IMR-90 (cell line): ENCODE measurements at regions not wholly inside any gene's neighbourhood (a gene's known extent, or its start where the extent isn't known, plus 50 kb on each side); places are given as distances from the start of the nearest gene placed in this dataset.

Experiments
- ATAC-seq: fragments of 200-7000 bp; cut with Tn5 transposase; 2 replicates; pipeline ENCODE4 v1.9.1; 2020; ENCODE audit warnings: low read depth, mild to moderate bottlenecking, moderate library complexity
- BruUV-seq: library from RNA; stranded (reverse); fragments of 400-500 nt; replicated peaks from 2 replicates; lab custom pipeline; 2021; lab: Mats Ljungman, UMichigan
- CTCF ChIA-PET: fragments of 300-600 bp; formaldehyde crosslinking; extraction: SDS; loops from one replicate; lab custom pipeline; 2021; ENCODE audit warnings: antibody characterized with exemption; lab: Yijun Ruan, JAX
- POLR2A ChIA-PET: fragments of 300-600 bp; sonication (Branson Sonifier 250); formaldehyde crosslinking; loops from one replicate; lab custom pipeline; 2022; ENCODE audit warnings: antibody characterized with exemption; ENCODE audit not compliant: unreplicated experiment; lab: Charles Lee
- DNase-seq: peaks from one replicate; pipeline ENCODE4 v3.0.0; 2013
- H2AFZ ChIP-seq: replicated peaks from 2 replicates; pipeline ENCODE3; 2013; ENCODE audit warnings: low read length, mild to moderate bottlenecking; ENCODE audit not compliant: poor library complexity
- H2AK5ac ChIP-seq: 2 replicates; pipeline ENCODE4 v1.6.1; 2013; ENCODE audit warnings: low read depth, low read length, inconsistent platforms
- H2AK9ac ChIP-seq: replicated peaks from 2 replicates; pipeline ENCODE3; 2013; ENCODE audit warnings: mild to moderate bottlenecking, low read depth, low read length, moderate library complexity; ENCODE audit not compliant: poor library complexity
- H2BK120ac ChIP-seq: 2 replicates; pipeline ENCODE4 v1.6.1; 2013; ENCODE audit warnings: low read depth, low read length, inconsistent platforms
- H2BK15ac ChIP-seq: 3 replicates; pipeline ENCODE4 v1.6.1; 2013; ENCODE audit warnings: low read depth, low read length, inconsistent platforms
- H2BK20ac ChIP-seq: 2 replicates; pipeline ENCODE4 v1.6.1; 2013; ENCODE audit warnings: low read depth, mild to moderate bottlenecking, inconsistent platforms, low read length, moderate library complexity
- H2BK5ac ChIP-seq: 2 replicates; pipeline ENCODE4 v1.6.1; 2013; ENCODE audit warnings: mild to moderate bottlenecking, low read depth, low read length, inconsistent platforms; ENCODE audit not compliant: poor library complexity, severe bottlenecking
- H3K14ac ChIP-seq: replicated peaks from 2 replicates; pipeline ENCODE4 v1.6.1; 2013; ENCODE audit warnings: low read depth, low read length, inconsistent platforms
- H3K18ac ChIP-seq: 2 replicates; pipeline ENCODE4 v1.6.1; 2013; ENCODE audit warnings: low read depth, low read length, control low read depth
- H3K23ac ChIP-seq: 2 replicates; pipeline ENCODE4 v1.6.1; 2013; ENCODE audit warnings: low read depth, low read length, inconsistent platforms
- H3K27ac ChIP-seq: 2 replicates; pipeline ENCODE4 v1.5.1; 2013; ENCODE audit warnings: mild to moderate bottlenecking, control low read depth, low read length; ENCODE audit not compliant: insufficient read depth
- H3K27me3 ChIP-seq: 2 replicates; pipeline ENCODE4 v1.6.1; 2013; ENCODE audit warnings: low read length; ENCODE audit not compliant: control insufficient read depth, insufficient read depth
- H3K36me3 ChIP-seq: 2 replicates; pipeline ENCODE4 v1.6.1; 2013; ENCODE audit warnings: low read length, mixed read lengths; ENCODE audit not compliant: control insufficient read depth, insufficient read depth
- H3K4ac ChIP-seq: 2 replicates; pipeline ENCODE4 v1.6.1; 2013; ENCODE audit warnings: low read depth, low read length, inconsistent platforms
- H3K4me1 ChIP-seq: 2 replicates; pipeline ENCODE4 v1.6.1; 2013; ENCODE audit warnings: low read length, mixed read lengths; ENCODE audit not compliant: control insufficient read depth, insufficient read depth
- H3K4me2 ChIP-seq: 2 replicates; pipeline ENCODE4 v1.6.1; 2013; ENCODE audit warnings: low read depth, mild to moderate bottlenecking, control low read depth, low read length, moderate library complexity
- H3K4me3 ChIP-seq: 2 replicates; pipeline ENCODE4 v1.5.1; 2013; ENCODE audit warnings: low read depth, mild to moderate bottlenecking, control low read depth, low read length, moderate library complexity; ENCODE audit not compliant: insufficient read depth
- H3K56ac ChIP-seq: 2 replicates; pipeline ENCODE4 v1.6.1; 2013; ENCODE audit warnings: low read length, inconsistent platforms; ENCODE audit not compliant: insufficient read depth; ENCODE audit errors: extremely low read depth
- H3K79me1 ChIP-seq, 2 experiments: 2 replicates each; pipeline ENCODE4 v1.6.1; 2013; ENCODE audit warnings: low read length in 2 of 2, inconsistent platforms in 1 of 2, low read depth in 1 of 2
- H3K9ac ChIP-seq: 2 replicates; pipeline ENCODE4 v1.6.1; 2013; ENCODE audit warnings: low read depth, low read length, control low read depth
- H3K9me1 ChIP-seq: 2 replicates; pipeline ENCODE4 v1.6.1; 2013; ENCODE audit warnings: low read length, inconsistent platforms; ENCODE audit not compliant: insufficient read depth
- H3K9me3 ChIP-seq: 2 replicates; pipeline ENCODE4 v1.6.1; 2013; ENCODE audit warnings: low read length; ENCODE audit not compliant: control insufficient read depth, insufficient read depth
- H4K20me1 ChIP-seq: 2 replicates; pipeline ENCODE4 v1.6.1; 2013; ENCODE audit warnings: low read length, inconsistent platforms; ENCODE audit not compliant: insufficient read depth
- H4K5ac ChIP-seq: 2 replicates; pipeline ENCODE4 v1.6.1; 2013; ENCODE audit warnings: mild to moderate bottlenecking, low read depth, low read length, control low read depth
- H4K8ac ChIP-seq, 2 experiments: 2 replicates each; pipeline ENCODE4 v1.6.1; 2013; ENCODE audit warnings: low read depth in 2 of 2, low read length in 2 of 2, control low read depth in 1 of 2, inconsistent platforms in 1 of 2
- H4K91ac ChIP-seq: 2 replicates; pipeline ENCODE4 v1.6.1; 2013; ENCODE audit warnings: low read depth, low read length, inconsistent platforms; ENCODE audit not compliant: insufficient read depth
- BHLHE40 ChIP-seq: fragments of 150-350 bp; IDR thresholded peaks from 2 replicates; pipeline ENCODE4 v1.6.1; 2016; ENCODE audit warnings: mild to moderate bottlenecking, low read depth, low read length
- CHD1 ChIP-seq: IDR thresholded peaks from 2 replicates; pipeline ENCODE4 v1.6.1; 2012; ENCODE audit warnings: low read depth, low read length, improper control_type of control experiment
- FOS ChIP-seq: fragments of 150-350 bp; IDR thresholded peaks from 2 replicates; pipeline ENCODE4 v1.6.1; 2016; ENCODE audit warnings: low read depth, low read length
- POLR2A ChIP-seq: IDR thresholded peaks from 2 replicates; pipeline ENCODE4 v1.6.1; 2012; ENCODE audit warnings: mild to moderate bottlenecking, low read depth, low read length
- RCOR1 ChIP-seq: IDR thresholded peaks from 2 replicates; pipeline ENCODE4 v1.6.1; 2012; ENCODE audit warnings: mild to moderate bottlenecking, low read length, improper control_type of control experiment; ENCODE audit not compliant: insufficient replicate concordance
- SMC3 ChIP-seq: fragments of 150-350 bp; IDR thresholded peaks from 2 replicates; pipeline ENCODE4 v1.6.1; 2016; ENCODE audit warnings: low read depth, mild to moderate bottlenecking, antibody characterized with exemption, low read length, moderate library complexity
- USF2 ChIP-seq: fragments of 150-350 bp; IDR thresholded peaks from 2 replicates; pipeline ENCODE4 v1.6.1; 2017; ENCODE audit warnings: mild to moderate bottlenecking, antibody characterized with exemption, low read length, low read depth
- WGBS, 2 experiments: methylation state at CpG; one replicate each; pipeline versions ENCODE4 v1.1.5 to v1.1.7; 2013; ENCODE audit warnings: missing lambda C conversion rate in 2 of 2; ENCODE audit not compliant: insufficient read length in 1 of 2; ENCODE audit errors: extremely low coverage in 2 of 2; 5-methylcytosine and 5-hydroxymethylcytosine counted together
- dilution Hi-C: fragments of 300-500 bp; cut with HindIII; formaldehyde crosslinking; loops from one replicate; pipeline ENCODE4 v1.14.3; 2018; ENCODE audit warnings: low sequenced_read_pairs; ENCODE audit not compliant: unreplicated experiment
- in situ Hi-C: fragments of 300-500 bp; cut with MboI; formaldehyde crosslinking; loops from 3 replicates; pipeline ENCODE4 v1.14.3; 2019; ENCODE audit warnings: low sequenced_read_pairs, inconsistent platforms, mixed read lengths
- intact Hi-C: fragments of 100-400 bp; cut with micrococcal nuclease; formaldehyde crosslinking; loops from 2 replicates; pipeline ENCODE4 v1.10.0; 2022
- TF ChIP-seq, protein P1 (sequence below): fragments of 150-350 bp; IDR thresholded peaks from 2 replicates; pipeline ENCODE4 v1.6.1; 2016; ENCODE audit warnings: low read depth, mild to moderate bottlenecking, low read length, moderate library complexity, borderline replicate concordance

DNA sequence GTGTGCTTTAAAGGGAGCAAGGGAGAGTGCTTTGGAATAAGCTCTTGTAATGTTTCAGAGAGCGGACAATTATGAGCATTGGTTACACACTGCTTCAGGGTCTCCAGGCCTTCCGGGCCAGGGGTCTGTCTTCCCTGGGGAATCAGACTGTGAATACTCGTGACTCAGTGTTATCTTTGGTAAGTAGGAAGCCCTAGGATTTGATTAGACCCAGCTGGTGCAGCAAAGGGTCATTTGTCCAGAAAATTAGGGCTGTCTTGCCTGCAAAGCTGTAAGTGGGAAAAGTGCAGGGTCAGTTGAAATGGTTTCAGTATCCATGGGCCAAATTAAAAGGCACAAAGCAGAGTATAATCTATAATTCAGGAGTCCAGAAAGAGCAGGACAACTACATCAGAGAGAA, 475.6 kb downstream of the MED13L start:
- 0% methylated on average over 1 of the region's 3 CpGs; no CpG with 5 or more reads in 1 of the 2 experiments for WGBS, 2 experiments
- no peak for DNase-seq
- Histone ChIP-seq H3K4ac (no peak overlapping the region), H3K4me3 (no peak overlapping the region), H2BK120ac (no peak overlapping the region), H3K9me1 (no peaks in the 10 kb centered on the region), H4K5ac (no peak overlapping the region), H2AK5ac (no peak overlapping the region), H3K79me1 (no peaks in the 10 kb centered on the region), H2BK20ac (no peak overlapping the region), H2AFZ (no peak overlapping the region), H3K14ac (no peak overlapping the region), H3K4me1 (no peaks in the 10 kb centered on the region), H4K8ac (no peak overlapping the region), H3K4me2 (no peak overlapping the region), H3K9ac (no peak overlapping the region), H3K56ac (no peak overlapping the region), H4K91ac (no peak overlapping the region), H2AK9ac (no peak overlapping the region), H3K23ac (no peak overlapping the region), H2BK5ac (no peak overlapping the region), H4K20me1 (no peaks in the 10 kb centered on the region), H3K18ac (no peak overlapping the region), H3K9me3 (no peaks in the 10 kb centered on the region), H3K27ac (no peak overlapping the region), H2BK15ac (no peak overlapping the region), H3K36me3 (no peaks in the 10 kb centered on the region), H3K27me3 (no peaks in the 10 kb centered on the region)
- CTCF ChIA-PET, result no interaction called here
- TF ChIP-seq RCOR1 (no peak), BHLHE40 (no peak), USF2 (no peak), POLR2A (no peak), SMC3 (no peak), CHD1 (no peak), FOS (no peak)
- TF ChIP-seq, protein P1, sequence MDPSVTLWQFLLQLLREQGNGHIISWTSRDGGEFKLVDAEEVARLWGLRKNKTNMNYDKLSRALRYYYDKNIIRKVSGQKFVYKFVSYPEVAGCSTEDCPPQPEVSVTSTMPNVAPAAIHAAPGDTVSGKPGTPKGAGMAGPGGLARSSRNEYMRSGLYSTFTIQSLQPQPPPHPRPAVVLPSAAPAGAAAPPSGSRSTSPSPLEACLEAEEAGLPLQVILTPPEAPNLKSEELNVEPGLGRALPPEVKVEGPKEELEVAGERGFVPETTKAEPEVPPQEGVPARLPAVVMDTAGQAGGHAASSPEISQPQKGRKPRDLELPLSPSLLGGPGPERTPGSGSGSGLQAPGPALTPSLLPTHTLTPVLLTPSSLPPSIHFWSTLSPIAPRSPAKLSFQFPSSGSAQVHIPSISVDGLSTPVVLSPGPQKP, result no peak
- POLR2A ChIA-PET, result no interaction called here
- dilution Hi-C loops (no loop called here), in situ Hi-C loops (no loop called here), intact Hi-C loops (no loop called here)
- no peak for ATAC-seq
- no TSS peak for BruUV-seq
